ENCODE measurements at regions not wholly inside any gene's neighbourhood (a gene's known extent, or its start where the extent isn't known, plus 50 kb on each side); places are given as distances from the start of the nearest gene placed in this dataset.

DNA sequence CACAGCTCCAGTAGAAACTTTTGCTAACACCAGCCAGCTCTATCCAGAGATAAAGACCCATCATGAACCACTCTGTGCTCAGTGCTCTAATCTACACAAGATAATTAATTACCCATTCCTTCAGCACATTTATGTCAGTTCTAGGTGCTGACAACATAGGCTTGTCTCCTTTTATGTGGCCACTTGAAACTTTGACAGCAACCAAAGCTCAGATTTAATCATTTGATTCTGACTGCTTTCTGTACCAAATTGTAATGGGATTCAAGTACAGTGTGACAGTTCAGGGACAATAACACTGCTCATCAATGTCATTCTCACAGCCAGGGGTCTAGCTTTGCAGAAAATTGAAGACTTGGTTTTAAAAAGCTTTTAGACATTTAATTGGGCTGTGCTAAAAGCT lies 266.6 kb downstream of the KCTD12 start:
- Histone ChIP-seq H3K4me3 (ENCODE audit: low read length) (no peak overlapping the region), H3K27ac (ENCODE audit: low read length) (no peak overlapping the region), H2AFZ (ENCODE audit: low read depth, low read length) (no peak overlapping the region), H3K4me2 (ENCODE audit: low read length) (no peak overlapping the region), H3K79me2 (ENCODE audit: low read length) (no peaks in the 10 kb centered on the region), H3K9me3 (ENCODE audit: insufficient read depth, low read length) (no peaks in the 10 kb centered on the region; the same call in 1 of the 2 replicates), H4K20me1 (ENCODE audit: insufficient read depth, low read length) (no peaks in the 10 kb centered on the region), H3K9ac (ENCODE audit: low read length) (no peak overlapping the region), H3K27me3 (ENCODE audit: low read depth, low read length) (no peaks in the 10 kb centered on the region), H3K36me3 (replicated peaks; ENCODE audit: low read depth, low read length) (no peaks in the 10 kb centered on the region), H3K4me1 (ENCODE audit: low read length) (no peaks in the 10 kb centered on the region)
- TF ChIP-seq, protein P1, sequence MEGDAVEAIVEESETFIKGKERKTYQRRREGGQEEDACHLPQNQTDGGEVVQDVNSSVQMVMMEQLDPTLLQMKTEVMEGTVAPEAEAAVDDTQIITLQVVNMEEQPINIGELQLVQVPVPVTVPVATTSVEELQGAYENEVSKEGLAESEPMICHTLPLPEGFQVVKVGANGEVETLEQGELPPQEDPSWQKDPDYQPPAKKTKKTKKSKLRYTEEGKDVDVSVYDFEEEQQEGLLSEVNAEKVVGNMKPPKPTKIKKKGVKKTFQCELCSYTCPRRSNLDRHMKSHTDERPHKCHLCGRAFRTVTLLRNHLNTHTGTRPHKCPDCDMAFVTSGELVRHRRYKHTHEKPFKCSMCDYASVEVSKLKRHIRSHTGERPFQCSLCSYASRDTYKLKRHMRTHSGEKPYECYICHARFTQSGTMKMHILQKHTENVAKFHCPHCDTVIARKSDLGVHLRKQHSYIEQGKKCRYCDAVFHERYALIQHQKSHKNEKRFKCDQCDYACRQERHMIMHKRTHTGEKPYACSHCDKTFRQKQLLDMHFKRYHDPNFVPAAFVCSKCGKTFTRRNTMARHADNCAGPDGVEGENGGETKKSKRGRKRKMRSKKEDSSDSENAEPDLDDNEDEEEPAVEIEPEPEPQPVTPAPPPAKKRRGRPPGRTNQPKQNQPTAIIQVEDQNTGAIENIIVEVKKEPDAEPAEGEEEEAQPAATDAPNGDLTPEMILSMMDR (IDR thresholded peaks at IDR 0.05; ENCODE audit: low read depth, low read length), result no peak
- TF ChIP-seq EZH2phosphoT487 (IDR thresholded peaks at IDR 0.05; ENCODE audit: low read depth), result no peak

DNA sequence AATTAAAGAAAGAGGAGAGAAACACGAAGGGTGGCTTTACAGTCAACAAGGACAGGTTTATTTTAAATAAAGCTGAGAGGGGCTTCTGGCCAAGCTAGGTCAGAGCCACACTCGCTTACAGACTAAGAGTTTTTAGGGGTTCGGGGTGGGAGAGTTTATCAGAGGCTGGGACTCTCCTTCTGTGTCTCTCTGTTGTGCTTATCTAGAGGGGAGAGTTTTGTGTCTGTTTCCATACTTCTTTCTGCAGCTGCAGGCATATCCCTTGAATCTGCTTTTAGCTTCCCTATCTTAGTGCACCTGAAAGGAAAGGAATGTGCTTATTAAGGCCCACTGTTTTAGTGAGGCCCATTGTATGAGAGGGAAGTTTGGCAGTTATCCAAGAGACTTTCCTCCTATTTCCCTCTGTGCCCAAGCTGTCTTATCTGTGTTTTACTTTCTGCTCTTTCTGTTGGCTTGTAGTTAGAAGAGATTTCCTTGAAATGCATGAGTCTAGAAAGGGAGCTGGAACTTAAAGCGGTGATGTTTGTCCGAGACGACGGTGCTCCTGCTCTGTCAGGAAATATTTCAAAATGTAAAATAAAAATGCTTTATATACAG lies 275.3 kb downstream of the KCTD12 start:
- H3K27me3 ChIP-seq (ENCODE audit: low read depth, low read length), result no peaks in the 10 kb centered on the region
- no peak overlapping the region for H2AFZ ChIP-seq (ENCODE audit: low read depth, low read length)
- H3K4me2 ChIP-seq (ENCODE audit: low read length), result no peak overlapping the region
- H4K20me1 ChIP-seq (ENCODE audit: insufficient read depth, low read length), result no peaks in the 10 kb centered on the region
- TF ChIP-seq, protein P1 (IDR thresholded peaks at IDR 0.05; ENCODE audit: low read depth, low read length), result no peak
- no peak for TF ChIP-seq EZH2phosphoT487 (IDR thresholded peaks at IDR 0.05; ENCODE audit: low read depth)
- no peaks in the 10 kb centered on the region for H3K79me2 ChIP-seq (ENCODE audit: low read length)
- H3K9me3 ChIP-seq (ENCODE audit: insufficient read depth, low read length), result no peaks in the 10 kb centered on the region
- H3K36me3 ChIP-seq (replicated peaks; ENCODE audit: low read depth, low read length), result no peaks in the 10 kb centered on the region
- H3K27ac ChIP-seq (ENCODE audit: low read length), result no peak overlapping the region
- H3K4me3 ChIP-seq (ENCODE audit: low read length), result no peak overlapping the region
- H3K4me1 ChIP-seq (ENCODE audit: low read length), result no peaks in the 10 kb centered on the region
- H3K9ac ChIP-seq (ENCODE audit: low read length), result no peak overlapping the region

DNA sequence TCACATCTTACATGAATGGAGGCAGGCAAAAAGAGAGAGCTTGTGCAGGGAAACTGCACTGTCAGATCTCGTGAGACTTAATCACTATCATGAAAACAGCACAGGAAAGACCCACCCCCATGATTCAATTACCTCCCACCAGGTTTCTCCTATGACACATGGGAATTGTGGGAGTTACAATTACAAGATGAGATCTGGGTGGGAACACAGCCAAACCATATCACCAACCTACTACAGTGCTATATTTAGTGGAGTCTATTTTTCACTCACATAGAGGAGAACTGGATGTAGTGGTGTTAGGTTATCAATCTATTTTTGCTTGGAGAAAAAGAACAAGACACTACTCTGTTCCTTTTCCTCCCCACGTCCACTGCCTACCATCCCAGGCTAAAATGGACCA lies 276.6 kb downstream of the KCTD12 start:
- TF ChIP-seq, protein P1 (IDR thresholded peaks at IDR 0.05; ENCODE audit: low read depth, low read length), result no peak
- no peak for TF ChIP-seq EZH2phosphoT487 (IDR thresholded peaks at IDR 0.05; ENCODE audit: low read depth)
- H3K36me3 ChIP-seq (replicated peaks; ENCODE audit: low read depth, low read length), result no peaks in the 10 kb centered on the region
- no peaks in the 10 kb centered on the region for H3K79me2 ChIP-seq (ENCODE audit: low read length)
- no peaks in the 10 kb centered on the region for H3K9me3 ChIP-seq (ENCODE audit: insufficient read depth, low read length)
- H3K4me2 ChIP-seq (ENCODE audit: low read length), result no peak overlapping the region
- H2AFZ ChIP-seq (ENCODE audit: low read depth, low read length), result no peak overlapping the region
- H3K4me1 ChIP-seq (ENCODE audit: low read length), result no peaks in the 10 kb centered on the region
- no peak overlapping the region for H3K4me3 ChIP-seq (ENCODE audit: low read length)
- H4K20me1 ChIP-seq (ENCODE audit: insufficient read depth, low read length), result no peaks in the 10 kb centered on the region
- H3K27me3 ChIP-seq (ENCODE audit: low read depth, low read length), result no peaks in the 10 kb centered on the region
- H3K27ac ChIP-seq (ENCODE audit: low read length), result no peak overlapping the region
- H3K9ac ChIP-seq (ENCODE audit: low read length), result no peak overlapping the region

DNA sequence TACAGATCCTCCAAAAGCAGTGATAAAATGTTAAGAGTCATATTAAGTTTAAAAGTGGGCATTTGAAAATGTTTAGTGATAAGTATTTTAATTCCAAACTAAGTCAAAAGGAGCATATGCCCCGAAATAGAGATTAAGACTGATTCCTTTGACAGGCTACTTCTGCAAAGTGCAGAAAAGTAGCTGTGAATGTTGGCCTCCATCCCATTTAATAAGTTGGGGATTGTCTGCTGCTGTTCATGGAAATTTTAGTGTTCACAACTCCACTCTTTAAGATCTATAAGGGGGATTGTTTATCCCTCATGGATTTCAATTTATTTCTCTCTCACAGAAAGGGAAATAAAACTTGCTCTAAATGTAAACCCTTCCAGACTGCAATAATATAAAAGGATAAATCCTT lies 278.3 kb downstream of the KCTD12 start:
- H2AFZ ChIP-seq (ENCODE audit: low read depth, low read length), result no peak overlapping the region
- H3K4me1 ChIP-seq (ENCODE audit: low read length), result no peaks in the 10 kb centered on the region
- H3K9me3 ChIP-seq (ENCODE audit: insufficient read depth, low read length), result no peaks in the 10 kb centered on the region
- H3K36me3 ChIP-seq (replicated peaks; ENCODE audit: low read depth, low read length), result no peaks in the 10 kb centered on the region
- H3K27me3 ChIP-seq (ENCODE audit: low read depth, low read length), result no peaks in the 10 kb centered on the region
- H3K9ac ChIP-seq (ENCODE audit: low read length), result no peak overlapping the region
- TF ChIP-seq, protein P1 (IDR thresholded peaks at IDR 0.05; ENCODE audit: low read depth, low read length), result no peak
- TF ChIP-seq EZH2phosphoT487 (IDR thresholded peaks at IDR 0.05; ENCODE audit: low read depth), result no peak
- no peak overlapping the region for H3K4me3 ChIP-seq (ENCODE audit: low read length)
- no peaks in the 10 kb centered on the region for H4K20me1 ChIP-seq (ENCODE audit: insufficient read depth, low read length)
- H3K79me2 ChIP-seq (ENCODE audit: low read length), result no peaks in the 10 kb centered on the region
- H3K27ac ChIP-seq (ENCODE audit: low read length), result no peak overlapping the region
- H3K4me2 ChIP-seq (ENCODE audit: low read length), result no peak overlapping the region
